K562 (cell line): ENCODE measurements at regions not wholly inside any gene's neighbourhood (a gene's known extent, or its start where the extent isn't known, plus 50 kb on each side); places are given as distances from the start of the nearest gene placed in this dataset.

ENCODE experiments used
- ATAC-seq: fragments of 200-7000 bp; cut with Tn5 transposase; 3 replicates; pipeline ENCODE4 v1.9.1; 2020; ENCODE audit warnings: moderate library complexity
- BruUV-seq: library from RNA; stranded (reverse); fragments of 400-500 nt; replicated peaks from 2 replicates; lab custom pipeline; 2021; lab: Mats Ljungman, UMichigan
- CTCF ChIA-PET: fragments of 300-600 bp; formaldehyde crosslinking; extraction: SDS; loops from one replicate; lab custom pipeline; 2021; ENCODE audit warnings: low intra/inter-chr PET ratio; lab: Yijun Ruan, JAX
- POLR2A ChIA-PET: fragments of 300-600, 350-650 bp; sonication (Branson Sonifier 250); formaldehyde crosslinking; extraction: SDS; loops from one replicate; lab custom pipeline; 2021; ENCODE audit warnings: antibody characterized with exemption, inconsistent platforms; lab: Yijun Ruan, JAX
- DNase-seq, 4 experiments: peaks; one replicate each; pipeline versions ENCODE4 v3.0.0 to v3.0.0-alpha.2; 2011 to 2018; ENCODE audit warnings: low spot score in 3 of 4, mixed read lengths in 3 of 4; ENCODE audit errors: extremely low read depth in 1 of 4
- FAIRE-seq: peaks from 2 replicates; lab custom pipeline; 2011; peaks lifted over from hg19 to GRCh38; lab: Jason Lieb, UNC
- H2AFZ ChIP-seq: 2 replicates; pipeline ENCODE4 v1.6.0; 2011; ENCODE audit warnings: low read depth, low read length, control low read depth, inconsistent platforms
- H3K27ac ChIP-seq: fragments of 200-600 bp; 3 replicates; pipeline ENCODE4 v1.8.0; 2011; ENCODE audit warnings: low read depth, mild to moderate bottlenecking, control low read depth, inconsistent platforms, low read length, moderate library complexity, mixed read lengths; ENCODE audit errors: extremely low read depth
- H3K27me3 ChIP-seq, 2 experiments: fragments of 300-600 bp in 1 of 2; 2 replicates in 1 of 2; 3 replicates in 1 of 2; pipeline versions ENCODE4 v1.6.0 to v1.8.0; 2011; ENCODE audit warnings: inconsistent platforms in 2 of 2, low read length in 2 of 2, mild to moderate bottlenecking in 1 of 2, mixed read lengths in 1 of 2, moderate library complexity in 1 of 2; ENCODE audit not compliant: control insufficient read depth in 2 of 2, insufficient read depth in 2 of 2
- H3K36me3 ChIP-seq: fragments of 300-600 bp; 3 replicates; pipeline ENCODE4 v1.8.0; 2011; ENCODE audit warnings: mild to moderate bottlenecking, low read length, inconsistent platforms; ENCODE audit not compliant: control insufficient read depth, insufficient read depth
- H3K4me1 ChIP-seq, 2 experiments: fragments of 200-600 bp in 1 of 2; replicated peaks in 1 of 2; 2 replicates in 1 of 2; 3 replicates in 1 of 2; pipeline versions ENCODE4 v1.5.1 to v1.8.0; 2011; ENCODE audit warnings: inconsistent platforms in 2 of 2, low read length in 2 of 2, mild to moderate bottlenecking in 1 of 2, mixed read lengths in 1 of 2, moderate library complexity in 1 of 2; ENCODE audit not compliant: control insufficient read depth in 2 of 2, insufficient read depth in 2 of 2
- H3K4me2 ChIP-seq: 2 replicates; pipeline ENCODE4 v1.6.1; 2011; ENCODE audit warnings: low read length, control low read depth, inconsistent platforms, mixed read lengths; ENCODE audit not compliant: insufficient read depth
- H3K4me3 ChIP-seq: fragments of 200-600 bp; sonication (generic), shearing (Covaris generic); 2 replicates; pipeline ENCODE4 v1.5.1; 2016; ENCODE audit warnings: control low read depth, inconsistent platforms
- H3K79me2 ChIP-seq: fragments of 200-600 bp; 3 replicates; pipeline ENCODE4 v1.8.0; 2011; ENCODE audit warnings: low read length, inconsistent platforms; ENCODE audit not compliant: control insufficient read depth, insufficient read depth
- H3K9ac ChIP-seq, 2 experiments: 2 replicates each; pipeline versions ENCODE4 v1.6.0 to v1.6.1; 2011; ENCODE audit warnings: low read depth in 2 of 2, low read length in 2 of 2, control low read depth in 1 of 2, inconsistent platforms in 1 of 2, mild to moderate bottlenecking in 1 of 2, mixed read lengths in 1 of 2; ENCODE audit not compliant: insufficient read depth in 1 of 2
- H3K9me1 ChIP-seq: one replicate; pipeline ENCODE4 v1.6.0; 2011; ENCODE audit warnings: inconsistent platforms, mild to moderate bottlenecking, low read length, moderate library complexity; ENCODE audit not compliant: control insufficient read depth, insufficient read depth
- H3K9me3 ChIP-seq: replicated peaks from 2 replicates; pipeline ENCODE4 v1.5.1; 2011; ENCODE audit warnings: low read depth, low read length, inconsistent platforms; ENCODE audit not compliant: control insufficient read depth, insufficient read depth
- H4K20me1 ChIP-seq: replicated peaks from 2 replicates; pipeline ENCODE4 v1.6.1; 2011; ENCODE audit warnings: low read length, inconsistent platforms, mixed read lengths; ENCODE audit not compliant: control insufficient read depth, insufficient read depth
- CBX1 ChIP-seq: sonication (generic); IDR thresholded peaks from 2 replicates; pipeline ENCODE4 v1.6.1; 2016; ENCODE audit warnings: antibody characterized with exemption, low read depth, mild to moderate bottlenecking
- HIVEP1 ChIP-seq: fragments of 250-450 bp; sonication (Bioruptor Pico); IDR thresholded peaks from 2 replicates; pipeline ENCODE4 v1.4.0; 2020; ENCODE audit warnings: mild to moderate bottlenecking
- KAT2B ChIP-seq: IDR thresholded peaks from one replicate; pipeline ENCODE4 v1.6.1; 2012; ENCODE audit warnings: low read depth, mild to moderate bottlenecking, control low read depth, inconsistent platforms, low read length, moderate library complexity
- RFX5 ChIP-seq: IDR thresholded peaks from 2 replicates; pipeline ENCODE4 v1.6.1; 2011; ENCODE audit warnings: low read depth, mild to moderate bottlenecking, improper control_type of control experiment, low read length
- RFX7 ChIP-seq: fragments of 250-450 bp; sonication (Bioruptor Pico); IDR thresholded peaks from 2 replicates; pipeline ENCODE4 v1.5.1; 2021; ENCODE audit warnings: mild to moderate bottlenecking
- ZNF146 ChIP-seq: IDR thresholded peaks from one replicate; pipeline ENCODE4 v1.6.1; 2018; ENCODE audit warnings: missing compliant biosample characterization; ENCODE audit not compliant: unreplicated experiment
- ZNF398 ChIP-seq: fragments of 250-450 bp; sonication (Bioruptor Pico); IDR thresholded peaks from 2 replicates; pipeline ENCODE4 v1.8.0; 2021; ENCODE audit warnings: moderate library complexity, mild to moderate bottlenecking, inconsistent platforms
- ZNF668 ChIP-seq: fragments of 250-450 bp; sonication (Bioruptor Pico); IDR thresholded peaks from 2 replicates; pipeline ENCODE4 v1.8.0; 2022; ENCODE audit warnings: mild to moderate bottlenecking, inconsistent platforms
- WGBS: fragments of 100-300 bp; shearing (Covaris generic); methylation state at CpG from one replicate; pipeline ENCODE4 v1.1.6; 2016; ENCODE audit warnings: low coverage, mixed read lengths; ENCODE audit not compliant: insufficient coverage; ENCODE audit errors: missing lambda C conversion rate; 5-methylcytosine and 5-hydroxymethylcytosine counted together
- in situ Hi-C: fragments of 300-500 bp; cut with MboI; formaldehyde crosslinking; loops from 4 replicates; pipeline ENCODE4 v1.15.0; 2018; ENCODE audit warnings: inconsistent platforms, mixed read lengths
- intact Hi-C: fragments of 100-400 bp; cut with micrococcal nuclease; formaldehyde crosslinking; loops from 2 replicates; pipeline ENCODE4 v1.14.2; 2022
- TF ChIP-seq, protein P1 (sequence below): sonication (generic); formaldehyde crosslinking; IDR thresholded peaks from 2 replicates; pipeline ENCODE4 v1.8.0; 2023; ENCODE audit warnings: mild to moderate bottlenecking, missing genetic modification reagents
- TF ChIP-seq, protein P2 (sequence below): fragments of 450-650 bp; formaldehyde crosslinking; IDR thresholded peaks from 2 replicates; pipeline ENCODE4 v1.4.0; 2020; ENCODE audit warnings: mild to moderate bottlenecking, moderate library complexity
- TF ChIP-seq, protein P3 (sequence below), 2 experiments: fragments of 450-650 bp; IDR thresholded peaks; 2 replicates each; pipeline ENCODE4 v1.6.1; 2018; ENCODE audit warnings: mild to moderate bottlenecking in 2 of 2, low read depth in 1 of 2; ENCODE audit not compliant: partially characterized antibody in 2 of 2

DNA sequence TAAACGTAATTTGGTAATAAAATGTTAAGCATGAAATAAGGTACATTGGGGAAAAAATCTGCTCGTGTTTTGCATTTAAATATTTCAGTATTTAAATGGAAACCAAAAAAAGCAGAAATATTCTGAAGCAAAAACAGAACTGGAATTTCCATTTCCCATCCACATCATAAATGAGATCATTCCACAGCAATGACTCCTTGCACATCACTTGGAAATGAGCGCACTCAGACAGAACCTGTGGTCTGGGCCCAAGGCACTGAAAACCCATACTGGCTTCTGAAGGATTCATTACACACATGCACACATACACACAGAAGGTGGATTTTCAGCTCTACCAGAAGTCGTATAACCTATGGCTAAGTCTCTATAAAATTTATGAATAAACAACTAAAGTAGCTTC, 174.8 kb downstream of the IBTK start (continued):
- TF ChIP-seq, protein P1, sequence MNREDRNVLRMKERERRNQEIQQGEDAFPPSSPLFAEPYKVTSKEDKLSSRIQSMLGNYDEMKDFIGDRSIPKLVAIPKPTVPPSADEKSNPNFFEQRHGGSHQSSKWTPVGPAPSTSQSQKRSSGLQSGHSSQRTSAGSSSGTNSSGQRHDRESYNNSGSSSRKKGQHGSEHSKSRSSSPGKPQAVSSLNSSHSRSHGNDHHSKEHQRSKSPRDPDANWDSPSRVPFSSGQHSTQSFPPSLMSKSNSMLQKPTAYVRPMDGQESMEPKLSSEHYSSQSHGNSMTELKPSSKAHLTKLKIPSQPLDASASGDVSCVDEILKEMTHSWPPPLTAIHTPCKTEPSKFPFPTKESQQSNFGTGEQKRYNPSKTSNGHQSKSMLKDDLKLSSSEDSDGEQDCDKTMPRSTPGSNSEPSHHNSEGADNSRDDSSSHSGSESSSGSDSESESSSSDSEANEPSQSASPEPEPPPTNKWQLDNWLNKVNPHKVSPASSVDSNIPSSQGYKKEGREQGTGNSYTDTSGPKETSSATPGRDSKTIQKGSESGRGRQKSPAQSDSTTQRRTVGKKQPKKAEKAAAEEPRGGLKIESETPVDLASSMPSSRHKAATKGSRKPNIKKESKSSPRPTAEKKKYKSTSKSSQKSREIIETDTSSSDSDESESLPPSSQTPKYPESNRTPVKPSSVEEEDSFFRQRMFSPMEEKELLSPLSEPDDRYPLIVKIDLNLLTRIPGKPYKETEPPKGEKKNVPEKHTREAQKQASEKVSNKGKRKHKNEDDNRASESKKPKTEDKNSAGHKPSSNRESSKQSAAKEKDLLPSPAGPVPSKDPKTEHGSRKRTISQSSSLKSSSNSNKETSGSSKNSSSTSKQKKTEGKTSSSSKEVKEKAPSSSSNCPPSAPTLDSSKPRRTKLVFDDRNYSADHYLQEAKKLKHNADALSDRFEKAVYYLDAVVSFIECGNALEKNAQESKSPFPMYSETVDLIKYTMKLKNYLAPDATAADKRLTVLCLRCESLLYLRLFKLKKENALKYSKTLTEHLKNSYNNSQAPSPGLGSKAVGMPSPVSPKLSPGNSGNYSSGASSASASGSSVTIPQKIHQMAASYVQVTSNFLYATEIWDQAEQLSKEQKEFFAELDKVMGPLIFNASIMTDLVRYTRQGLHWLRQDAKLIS (CRISPR knock-in tag), result no peak
- TF ChIP-seq CBX1 (no peak), ZNF146 (CRISPR knock-in tag) (no peak), RFX7 (CRISPR knock-in tag) (no peak), ZNF668 (CRISPR knock-in tag) (no peak), RFX5 (no peak), KAT2B (no peak)

DNA sequence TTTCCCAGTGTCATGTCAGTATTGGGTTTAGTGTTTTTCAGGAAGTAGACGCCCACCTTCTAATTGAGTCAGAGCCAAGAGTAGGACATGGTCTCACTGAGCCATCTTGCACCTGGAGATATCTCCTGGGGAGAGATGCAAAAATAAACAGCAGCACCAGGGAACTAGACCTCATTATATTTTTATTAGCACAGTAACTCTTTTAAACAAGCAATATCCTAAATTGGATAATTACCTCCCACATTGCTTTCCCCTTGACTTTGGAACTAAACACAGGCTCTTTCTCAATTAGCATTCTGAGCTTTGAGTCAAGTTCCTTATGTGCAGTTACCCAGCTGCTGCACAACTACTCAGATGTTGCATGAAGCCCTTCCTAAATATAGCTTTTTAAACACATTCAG, 175.4 kb downstream of the IBTK start:
- no TSS peak for BruUV-seq
- Histone ChIP-seq H3K4me1 (no peaks in the 10 kb centered on the region), H3K79me2 (no peaks in the 10 kb centered on the region), H3K27me3 (no peaks in the 10 kb centered on the region), H3K9me3 (no peaks in the 10 kb centered on the region), H3K9me1 (no peaks in the 10 kb centered on the region), H3K36me3 (no peaks in the 10 kb centered on the region), H3K27ac (no peak overlapping the region), H3K4me2 (no peak overlapping the region), H2AFZ (no peak overlapping the region), H4K20me1 (no peaks in the 10 kb centered on the region), H3K9ac (no peak overlapping the region), H3K4me3 (no peak overlapping the region)
- ChIA-PET POLR2A (no interaction called here), CTCF (no interaction called here)
- ATAC-seq (no peak), FAIRE-seq (no peak), DNase-seq (no peak)
- intact Hi-C loops (no loop called here), in situ Hi-C loops (no loop called here)
- 0% methylated on average over 1 of the region's 1 CpG for WGBS
- TF ChIP-seq, protein P2, sequence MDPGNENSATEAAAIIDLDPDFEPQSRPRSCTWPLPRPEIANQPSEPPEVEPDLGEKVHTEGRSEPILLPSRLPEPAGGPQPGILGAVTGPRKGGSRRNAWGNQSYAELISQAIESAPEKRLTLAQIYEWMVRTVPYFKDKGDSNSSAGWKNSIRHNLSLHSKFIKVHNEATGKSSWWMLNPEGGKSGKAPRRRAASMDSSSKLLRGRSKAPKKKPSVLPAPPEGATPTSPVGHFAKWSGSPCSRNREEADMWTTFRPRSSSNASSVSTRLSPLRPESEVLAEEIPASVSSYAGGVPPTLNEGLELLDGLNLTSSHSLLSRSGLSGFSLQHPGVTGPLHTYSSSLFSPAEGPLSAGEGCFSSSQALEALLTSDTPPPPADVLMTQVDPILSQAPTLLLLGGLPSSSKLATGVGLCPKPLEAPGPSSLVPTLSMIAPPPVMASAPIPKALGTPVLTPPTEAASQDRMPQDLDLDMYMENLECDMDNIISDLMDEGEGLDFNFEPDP (CRISPR knock-in tag), result no peak
- TF ChIP-seq ZNF398 (CRISPR knock-in tag) (no peak), HIVEP1 (CRISPR knock-in tag) (no peak)
- TF ChIP-seq, protein P3, sequence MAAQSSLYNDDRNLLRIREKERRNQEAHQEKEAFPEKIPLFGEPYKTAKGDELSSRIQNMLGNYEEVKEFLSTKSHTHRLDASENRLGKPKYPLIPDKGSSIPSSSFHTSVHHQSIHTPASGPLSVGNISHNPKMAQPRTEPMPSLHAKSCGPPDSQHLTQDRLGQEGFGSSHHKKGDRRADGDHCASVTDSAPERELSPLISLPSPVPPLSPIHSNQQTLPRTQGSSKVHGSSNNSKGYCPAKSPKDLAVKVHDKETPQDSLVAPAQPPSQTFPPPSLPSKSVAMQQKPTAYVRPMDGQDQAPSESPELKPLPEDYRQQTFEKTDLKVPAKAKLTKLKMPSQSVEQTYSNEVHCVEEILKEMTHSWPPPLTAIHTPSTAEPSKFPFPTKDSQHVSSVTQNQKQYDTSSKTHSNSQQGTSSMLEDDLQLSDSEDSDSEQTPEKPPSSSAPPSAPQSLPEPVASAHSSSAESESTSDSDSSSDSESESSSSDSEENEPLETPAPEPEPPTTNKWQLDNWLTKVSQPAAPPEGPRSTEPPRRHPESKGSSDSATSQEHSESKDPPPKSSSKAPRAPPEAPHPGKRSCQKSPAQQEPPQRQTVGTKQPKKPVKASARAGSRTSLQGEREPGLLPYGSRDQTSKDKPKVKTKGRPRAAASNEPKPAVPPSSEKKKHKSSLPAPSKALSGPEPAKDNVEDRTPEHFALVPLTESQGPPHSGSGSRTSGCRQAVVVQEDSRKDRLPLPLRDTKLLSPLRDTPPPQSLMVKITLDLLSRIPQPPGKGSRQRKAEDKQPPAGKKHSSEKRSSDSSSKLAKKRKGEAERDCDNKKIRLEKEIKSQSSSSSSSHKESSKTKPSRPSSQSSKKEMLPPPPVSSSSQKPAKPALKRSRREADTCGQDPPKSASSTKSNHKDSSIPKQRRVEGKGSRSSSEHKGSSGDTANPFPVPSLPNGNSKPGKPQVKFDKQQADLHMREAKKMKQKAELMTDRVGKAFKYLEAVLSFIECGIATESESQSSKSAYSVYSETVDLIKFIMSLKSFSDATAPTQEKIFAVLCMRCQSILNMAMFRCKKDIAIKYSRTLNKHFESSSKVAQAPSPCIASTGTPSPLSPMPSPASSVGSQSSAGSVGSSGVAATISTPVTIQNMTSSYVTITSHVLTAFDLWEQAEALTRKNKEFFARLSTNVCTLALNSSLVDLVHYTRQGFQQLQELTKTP (IDR thresholded peaks at IDR 0.05; ENCODE audit: low read depth in 1 of 2, partially characterized antibody in 2 of 2), result no peak
